ENCODE measurements at regions not wholly inside any gene's neighbourhood (a gene's known extent, or its start where the extent isn't known, plus 50 kb on each side); places are given as distances from the start of the nearest gene placed in this dataset.

- no peak for DNase-seq (ENCODE audit: low spot score)
These were observed 66.9 kb upstream of the UNC5B start for GRCh38 chr10:71145352-71145945.

GRCh38 chr10:71150796-71151195 is 61.6 kb upstream of the UNC5B start:
- no peak for DNase-seq (ENCODE audit: low spot score)

- no peak for DNase-seq (ENCODE audit: low spot score)
These were observed 60.3 kb upstream of the UNC5B start for GRCh38 chr10:71152043-71152442.

GRCh38 chr10:71156436-71156835 is 55.9 kb upstream of the UNC5B start:
- DNase-seq (ENCODE audit: low spot score) = no peak

- no peak for DNase-seq (ENCODE audit: low spot score)
These were observed 54.9 kb upstream of the UNC5B start for GRCh38 chr10:71157435-71157834.

GRCh38 chr10:71158251-71158650 is 54.1 kb upstream of the UNC5B start:
- no peak for DNase-seq (ENCODE audit: low spot score)

GRCh38 chr10:71158902-71159301 is 53.5 kb upstream of the UNC5B start:
- no peak for DNase-seq (ENCODE audit: low spot score)

- no peak for DNase-seq (ENCODE audit: low spot score)
These were observed 52.5 kb upstream of the UNC5B start for GRCh38 chr10:71159892-71160291.

GRCh38 chr10:71161425-71161824 is 50.9 kb upstream of the UNC5B start:
- no peak for DNase-seq (ENCODE audit: low spot score)
